Thyroid gland (tissue), 4 donors: ENCODE measurements at regions not wholly inside any gene's neighbourhood (a gene's known extent, or its start where the extent isn't known, plus 50 kb on each side); places are given as distances from the start of the nearest gene placed in this dataset.

Experiments used
- CTCF ChIP-seq, 6 experiments: fragments of 200-600 bp in 3 of 6; fragments of 450-650 bp in 3 of 6; sonication (generic) in 3 of 6; IDR thresholded peaks; one replicate each; pipeline ENCODE4 v1.5.1; 2016 to 2019; ENCODE audit warnings: antibody characterized with exemption in 6 of 6, mild to moderate bottlenecking in 2 of 6, inconsistent platforms in 1 of 6, moderate library complexity in 1 of 6
- POLR2A ChIP-seq, 2 donors: fragments of 450-650 bp; IDR thresholded peaks; one replicate each; pipeline ENCODE4 v1.6.1; 2017; ENCODE audit warnings: antibody characterized with exemption in 2 of 2, mild to moderate bottlenecking in 2 of 2, moderate library complexity in 1 of 2

GRCh38 chrX:25432396-25432795 is 416.6 kb upstream of the ARX start:
- no peak for TF ChIP-seq CTCF (IDR thresholded peaks at IDR 0.05)
- TF ChIP-seq POLR2A (IDR thresholded peaks at IDR 0.05): no peak
